ENCODE measurements at regions not wholly inside any gene's neighbourhood (a gene's known extent, or its start where the extent isn't known, plus 50 kb on each side); places are given as distances from the start of the nearest gene placed in this dataset.

- Histone ChIP-seq H3K27me3 (ENCODE audit: control insufficient read depth, insufficient read depth, low read length) (no peaks in the 10 kb centered on the region), H3K36me3 (ENCODE audit: control insufficient read depth, insufficient read depth, low read length) (no peaks in the 10 kb centered on the region), H3K4me1 (ENCODE audit: control insufficient read depth, insufficient read depth, low read length) (peaks cover 19% of the 10 kb centered on the region), H3K9me3 (ENCODE audit: control insufficient read depth, low read length) (no peaks in the 10 kb centered on the region), H3K4me3 (ENCODE audit: low read length) (no peak overlapping the region), H3K9ac (ENCODE audit: low read length) (no peak overlapping the region)
Measured at GRCh38 chr9:2479056-2479565, 142.5 kb upstream of the VLDLR start.

DNA sequence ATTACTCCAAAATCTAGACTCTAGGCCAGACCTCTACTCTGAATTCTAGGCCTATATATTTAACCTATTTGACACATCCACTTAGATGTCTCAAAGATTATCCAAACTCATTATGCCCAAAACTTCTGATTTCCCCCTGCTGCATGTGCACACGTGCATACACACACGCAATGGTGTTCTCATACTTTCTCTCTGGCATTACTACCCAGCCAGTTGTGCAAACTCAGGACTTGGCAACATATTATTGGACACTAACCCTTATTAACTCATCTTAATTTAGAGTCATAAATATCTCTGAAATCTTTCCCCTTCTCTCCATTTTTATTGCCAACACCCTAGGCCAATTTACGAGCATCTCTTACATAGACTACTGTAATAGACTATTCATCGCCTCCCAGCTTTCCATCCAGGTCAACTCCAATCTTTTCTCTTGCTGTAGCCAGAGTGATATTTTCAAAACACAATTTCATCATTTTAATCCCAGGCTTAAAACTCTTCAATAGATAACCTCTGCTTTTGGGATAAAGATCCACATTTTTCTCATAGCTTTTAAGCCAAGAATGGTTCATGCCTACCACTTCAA, 141.2 kb upstream of the VLDLR start:
- Histone ChIP-seq H3K4me3 (ENCODE audit: low read length) (no peak overlapping the region), H3K36me3 (ENCODE audit: control insufficient read depth, insufficient read depth, low read length) (no peaks in the 10 kb centered on the region), H3K27me3 (ENCODE audit: control insufficient read depth, insufficient read depth, low read length) (no peaks in the 10 kb centered on the region), H3K9me3 (ENCODE audit: control insufficient read depth, low read length) (no peaks in the 10 kb centered on the region), H3K9ac (ENCODE audit: low read length) (no peak overlapping the region), H3K4me1 (ENCODE audit: control insufficient read depth, insufficient read depth, low read length) (peaks cover 19% of the 10 kb centered on the region)

DNA sequence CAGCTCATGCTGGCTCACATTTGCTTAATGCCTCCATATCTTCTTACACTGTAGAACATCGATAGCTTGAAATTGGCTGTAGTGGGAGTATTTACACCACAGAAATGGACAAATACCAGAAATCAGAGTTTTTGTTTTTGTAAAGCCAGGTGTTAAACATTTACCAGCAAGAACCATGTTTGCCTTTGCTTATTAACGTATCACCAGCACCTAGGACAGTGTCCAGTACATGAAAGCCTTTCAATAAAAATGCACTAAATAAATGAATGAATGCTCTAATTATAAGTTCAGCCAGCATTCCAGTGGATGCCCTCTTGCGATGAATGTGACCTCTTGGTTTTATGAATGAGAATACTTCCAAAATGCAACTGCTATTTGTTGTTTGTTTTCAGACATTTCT, 140.4 kb upstream of the VLDLR start:
- Histone ChIP-seq H3K36me3 (ENCODE audit: control insufficient read depth, insufficient read depth, low read length) (no peaks in the 10 kb centered on the region), H3K27me3 (ENCODE audit: control insufficient read depth, insufficient read depth, low read length) (no peaks in the 10 kb centered on the region), H3K4me3 (ENCODE audit: low read length) (no peak overlapping the region), H3K9ac (ENCODE audit: low read length) (no peak overlapping the region), H3K9me3 (ENCODE audit: control insufficient read depth, low read length) (no peaks in the 10 kb centered on the region), H3K4me1 (ENCODE audit: control insufficient read depth, insufficient read depth, low read length) (peaks cover 19% of the 10 kb centered on the region)

DNA sequence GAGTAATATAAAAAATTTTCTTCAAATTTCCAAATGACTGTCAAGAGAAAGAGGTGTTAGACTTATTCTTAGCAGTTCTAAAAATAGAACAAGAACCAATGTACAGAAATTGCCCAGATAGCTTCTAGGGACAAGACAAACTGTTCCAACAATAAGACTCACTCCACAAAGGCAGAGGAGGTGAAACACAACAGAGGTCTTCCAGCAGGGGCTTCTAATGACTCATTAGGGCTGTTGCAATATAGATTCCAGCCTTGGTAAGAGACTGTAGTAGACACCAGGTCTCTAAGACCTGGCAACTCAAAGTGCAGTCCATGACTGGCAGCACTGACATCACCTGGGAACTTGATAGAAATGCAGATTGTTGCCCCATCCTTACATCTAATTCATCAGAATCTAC, 134.6 kb upstream of the VLDLR start:
- Histone ChIP-seq H3K9me3 (ENCODE audit: control insufficient read depth, low read length) (no peaks in the 10 kb centered on the region), H3K4me3 (ENCODE audit: low read length) (no peak overlapping the region), H3K36me3 (ENCODE audit: control insufficient read depth, insufficient read depth, low read length) (no peaks in the 10 kb centered on the region), H3K9ac (ENCODE audit: low read length) (no peak overlapping the region), H3K4me1 (ENCODE audit: control insufficient read depth, insufficient read depth, low read length) (no peaks in the 10 kb centered on the region), H3K27me3 (ENCODE audit: control insufficient read depth, insufficient read depth, low read length) (no peaks in the 10 kb centered on the region)

DNA sequence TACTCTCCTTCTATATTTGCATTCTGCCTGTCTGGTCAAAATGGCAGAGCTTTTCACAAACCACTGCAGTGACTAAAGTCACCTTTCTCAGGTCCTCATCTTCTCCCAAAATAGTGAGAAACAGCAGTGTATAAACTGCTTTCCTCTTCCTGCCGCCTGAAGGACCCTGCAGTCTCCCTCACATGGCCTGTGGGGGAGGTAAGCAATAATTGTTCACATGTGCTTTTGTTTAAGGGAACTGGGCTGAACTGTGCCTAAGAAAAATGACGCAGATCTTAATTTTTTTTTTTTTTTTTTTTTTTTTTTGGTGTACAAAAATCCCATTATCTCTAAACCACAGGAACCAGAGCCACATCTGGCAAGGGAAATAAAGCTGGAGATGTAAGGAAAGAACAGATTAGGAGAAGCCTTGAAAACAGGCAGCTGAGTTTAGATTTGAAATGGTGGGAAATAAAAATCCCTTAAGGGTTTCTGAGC, 131.7 kb upstream of the VLDLR start:
- Histone ChIP-seq H3K27me3 (ENCODE audit: control insufficient read depth, insufficient read depth, low read length) (no peaks in the 10 kb centered on the region), H3K9me3 (ENCODE audit: control insufficient read depth, low read length) (no peaks in the 10 kb centered on the region), H3K9ac (ENCODE audit: low read length) (no peak overlapping the region), H3K4me3 (ENCODE audit: low read length) (no peak overlapping the region), H3K4me1 (ENCODE audit: control insufficient read depth, insufficient read depth, low read length) (no peaks in the 10 kb centered on the region), H3K36me3 (ENCODE audit: control insufficient read depth, insufficient read depth, low read length) (no peaks in the 10 kb centered on the region)

GRCh38 chr9:2492161-2492560, 129.4 kb upstream of the VLDLR start:
- Histone ChIP-seq H3K4me1 (ENCODE audit: control insufficient read depth, insufficient read depth, low read length) (no peaks in the 10 kb centered on the region), H3K36me3 (ENCODE audit: control insufficient read depth, insufficient read depth, low read length) (no peaks in the 10 kb centered on the region), H3K27me3 (ENCODE audit: control insufficient read depth, insufficient read depth, low read length) (no peaks in the 10 kb centered on the region), H3K9me3 (ENCODE audit: control insufficient read depth, low read length) (no peaks in the 10 kb centered on the region), H3K4me3 (ENCODE audit: low read length) (no peak overlapping the region), H3K9ac (ENCODE audit: low read length) (no peak overlapping the region)

GRCh38 chr9:2493109-2493508, 128.5 kb upstream of the VLDLR start:
- Histone ChIP-seq H3K9ac (ENCODE audit: low read length) (no peak overlapping the region), H3K4me1 (ENCODE audit: control insufficient read depth, insufficient read depth, low read length) (no peaks in the 10 kb centered on the region), H3K4me3 (ENCODE audit: low read length) (no peak overlapping the region), H3K9me3 (ENCODE audit: control insufficient read depth, low read length) (no peaks in the 10 kb centered on the region), H3K27me3 (ENCODE audit: control insufficient read depth, insufficient read depth, low read length) (no peaks in the 10 kb centered on the region), H3K36me3 (ENCODE audit: control insufficient read depth, insufficient read depth, low read length) (no peaks in the 10 kb centered on the region)

DNA sequence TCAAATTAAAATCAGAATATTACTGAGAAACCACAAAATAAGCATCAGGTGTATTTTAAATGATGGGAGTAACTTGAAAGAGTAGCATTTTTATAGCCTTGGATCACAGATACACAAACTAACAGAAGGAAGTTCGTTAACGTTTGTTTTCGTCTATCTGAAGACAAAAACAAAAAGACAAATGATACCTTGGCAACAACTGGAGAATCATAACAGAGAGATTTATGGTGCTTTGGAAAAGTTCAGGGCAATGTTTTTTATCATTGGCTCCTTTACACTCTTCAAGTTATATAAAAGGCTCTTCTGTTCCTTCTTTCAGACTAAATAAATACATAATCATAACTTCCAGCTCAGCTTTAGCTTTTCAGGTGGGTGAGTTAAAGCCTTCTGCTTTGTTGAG, 128.1 kb upstream of the VLDLR start:
- Histone ChIP-seq H3K36me3 (ENCODE audit: control insufficient read depth, insufficient read depth, low read length) (no peaks in the 10 kb centered on the region), H3K9ac (ENCODE audit: low read length) (no peak overlapping the region), H3K9me3 (ENCODE audit: control insufficient read depth, low read length) (no peaks in the 10 kb centered on the region), H3K4me3 (ENCODE audit: low read length) (no peak overlapping the region), H3K4me1 (ENCODE audit: control insufficient read depth, insufficient read depth, low read length) (no peaks in the 10 kb centered on the region), H3K27me3 (ENCODE audit: control insufficient read depth, insufficient read depth, low read length) (no peaks in the 10 kb centered on the region)

DNA sequence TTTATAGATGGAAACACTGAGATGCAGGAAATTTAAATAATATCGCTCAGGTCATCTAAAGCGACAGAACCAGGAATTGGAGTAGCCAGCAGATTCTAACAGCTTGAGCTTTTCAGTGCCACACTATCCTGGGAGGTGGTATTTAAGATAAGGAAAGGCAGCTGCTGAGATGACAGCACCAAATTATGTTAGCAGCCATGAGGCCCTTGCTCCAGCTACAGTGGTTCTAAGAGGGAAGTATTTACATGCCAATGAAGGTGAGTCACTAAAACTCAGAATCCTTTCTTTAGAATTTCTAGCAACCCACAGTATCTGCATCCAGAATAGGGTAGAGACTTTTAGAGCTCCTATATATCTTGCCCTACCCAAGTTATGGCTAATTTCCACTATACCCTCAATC, 127.0 kb upstream of the VLDLR start:
- Histone ChIP-seq H3K27me3 (ENCODE audit: control insufficient read depth, insufficient read depth, low read length) (no peaks in the 10 kb centered on the region), H3K9ac (ENCODE audit: low read length) (no peak overlapping the region), H3K4me1 (ENCODE audit: control insufficient read depth, insufficient read depth, low read length) (no peaks in the 10 kb centered on the region), H3K4me3 (ENCODE audit: low read length) (no peak overlapping the region), H3K36me3 (ENCODE audit: control insufficient read depth, insufficient read depth, low read length) (no peaks in the 10 kb centered on the region), H3K9me3 (ENCODE audit: control insufficient read depth, low read length) (no peaks in the 10 kb centered on the region)

DNA sequence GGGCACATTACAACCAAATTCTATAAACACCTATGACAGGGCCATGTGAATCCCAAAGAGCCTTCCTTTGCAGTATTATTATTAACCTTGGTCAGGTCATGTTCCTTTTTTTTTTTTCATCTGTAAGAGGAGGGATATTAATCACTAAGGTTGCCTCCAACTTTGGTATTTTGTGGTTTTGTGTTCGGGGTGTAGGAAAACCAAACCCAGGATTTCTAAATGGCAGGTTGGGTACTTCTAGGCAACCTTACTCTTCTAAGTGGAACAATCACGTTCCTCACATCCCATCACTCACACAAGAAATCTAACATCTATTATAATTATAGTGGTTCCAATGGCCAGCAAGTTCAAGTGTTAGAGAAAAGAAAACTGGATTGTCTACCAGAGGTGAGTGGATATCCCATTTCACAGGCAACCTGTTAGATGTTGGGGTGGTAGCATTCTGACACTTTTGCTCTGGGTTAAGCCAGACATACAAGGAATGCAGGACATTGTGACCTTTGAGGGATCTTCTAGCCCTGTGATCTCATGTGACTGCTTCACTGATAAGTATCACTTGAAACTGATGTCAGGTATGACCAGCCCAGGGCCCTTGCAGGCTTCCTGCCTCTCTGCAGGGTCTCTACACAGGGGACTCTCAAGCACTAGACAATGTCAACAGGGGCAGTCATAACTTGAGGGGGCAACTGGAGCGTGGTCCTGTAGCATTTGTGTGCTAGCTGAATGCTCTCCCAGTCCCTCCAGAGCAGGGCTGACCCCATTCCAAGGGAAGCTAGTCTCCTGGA, 126.2 kb upstream of the VLDLR start:
- H3K4me3 ChIP-seq (ENCODE audit: low read length) = no peak overlapping the region
- no peaks in the 10 kb centered on the region for H3K27me3 ChIP-seq (ENCODE audit: control insufficient read depth, insufficient read depth, low read length)
- H3K9me3 ChIP-seq (ENCODE audit: control insufficient read depth, low read length) = no peaks in the 10 kb centered on the region
- no peaks in the 10 kb centered on the region for H3K36me3 ChIP-seq (ENCODE audit: control insufficient read depth, insufficient read depth, low read length)
- no peaks in the 10 kb centered on the region for H3K4me1 ChIP-seq (ENCODE audit: control insufficient read depth, insufficient read depth, low read length)
- H3K9ac ChIP-seq (ENCODE audit: low read length) = no peak overlapping the region

DNA sequence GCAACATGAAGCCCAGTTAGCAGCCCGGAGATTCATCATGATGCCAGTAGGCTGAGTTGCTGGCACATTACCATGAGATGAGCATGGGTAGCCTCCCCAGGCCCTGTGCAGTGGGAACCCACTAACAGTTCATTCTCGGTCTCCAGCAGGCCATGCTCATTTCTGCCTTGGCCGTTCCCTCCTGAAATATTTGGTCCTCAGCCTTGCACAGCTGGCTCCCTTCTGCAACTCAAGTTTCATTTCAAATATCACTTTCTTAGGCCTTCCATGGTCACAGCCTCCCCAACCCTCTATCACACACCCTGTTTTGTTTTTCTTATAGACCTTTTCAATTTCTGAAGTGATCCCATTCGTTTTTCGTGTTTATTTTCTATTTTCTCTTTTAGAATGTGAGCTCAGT, 125.4 kb upstream of the VLDLR start:
- H3K27me3 ChIP-seq (ENCODE audit: control insufficient read depth, insufficient read depth, low read length) = no peaks in the 10 kb centered on the region
- no peak overlapping the region for H3K9ac ChIP-seq (ENCODE audit: low read length)
- no peak overlapping the region for H3K4me3 ChIP-seq (ENCODE audit: low read length)
- no peaks in the 10 kb centered on the region for H3K9me3 ChIP-seq (ENCODE audit: control insufficient read depth, low read length)
- H3K4me1 ChIP-seq (ENCODE audit: control insufficient read depth, insufficient read depth, low read length) = no peaks in the 10 kb centered on the region
- H3K36me3 ChIP-seq (ENCODE audit: control insufficient read depth, insufficient read depth, low read length) = no peaks in the 10 kb centered on the region

DNA sequence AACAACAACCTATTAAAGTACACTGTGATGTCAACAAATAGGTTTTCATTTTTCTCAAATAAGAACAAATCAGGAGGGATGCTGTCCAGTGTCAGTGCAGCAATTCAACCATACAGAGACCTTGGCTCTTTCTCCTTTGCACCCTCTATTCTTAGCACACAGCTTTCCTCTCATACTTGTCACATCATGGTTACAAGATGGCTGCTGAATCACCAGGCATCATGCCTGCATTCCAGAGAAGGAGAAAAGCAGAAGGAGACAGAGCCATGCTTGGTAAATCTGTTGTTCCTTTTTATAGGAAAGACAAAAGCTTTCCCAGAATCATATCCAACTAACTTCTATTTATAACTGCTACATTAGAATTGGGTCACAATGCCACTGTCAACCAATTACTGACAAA, 124.7 kb upstream of the VLDLR start:
- H3K27me3 ChIP-seq (ENCODE audit: control insufficient read depth, insufficient read depth, low read length) = no peaks in the 10 kb centered on the region
- no peaks in the 10 kb centered on the region for H3K4me1 ChIP-seq (ENCODE audit: control insufficient read depth, insufficient read depth, low read length)
- no peak overlapping the region for H3K4me3 ChIP-seq (ENCODE audit: low read length)
- H3K9ac ChIP-seq (ENCODE audit: low read length) = no peak overlapping the region
- no peaks in the 10 kb centered on the region for H3K9me3 ChIP-seq (ENCODE audit: control insufficient read depth, low read length)
- H3K36me3 ChIP-seq (ENCODE audit: control insufficient read depth, insufficient read depth, low read length) = no peaks in the 10 kb centered on the region

Data from mucosa of stomach (tissue), 1 donor.